Stimulated activated CD8-positive, alpha-beta memory T cell treated with anti-CD3 and anti-CD28 coated beads, Interleukin-15, amount 100 ng/mL, for 24 hours (primary cell): ENCODE measurements at regions not wholly inside any gene's neighbourhood (a gene's known extent, or its start where the extent isn't known, plus 50 kb on each side); places are given as distances from the start of the nearest gene placed in this dataset.

Experiments used
- DNase-seq: peaks from one replicate; pipeline ENCODE4 v3.0.0-alpha.2; 2020; ENCODE audit warnings: low read depth

DNA sequence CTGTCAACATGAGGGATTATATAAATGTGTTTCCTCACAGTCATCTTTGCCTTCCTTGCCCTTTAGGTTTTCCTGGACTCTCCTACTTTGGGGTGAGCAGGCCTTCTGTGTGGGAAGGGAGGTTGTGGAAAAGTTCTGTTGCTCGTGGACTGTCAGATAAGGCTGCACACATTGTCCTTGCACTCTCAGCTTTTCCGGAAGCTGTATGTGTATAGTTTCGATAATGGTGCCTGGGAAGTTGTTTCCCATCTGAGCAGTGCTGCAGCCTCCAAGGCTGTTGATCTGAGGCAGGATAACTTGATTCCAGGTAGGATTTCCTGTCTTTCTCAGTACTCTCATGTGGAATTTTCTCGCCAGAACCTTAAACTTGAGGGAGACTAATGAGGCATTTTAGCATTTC is 297.8 kb upstream of the AZI2 start:
- DNase-seq, result no peak

DNA sequence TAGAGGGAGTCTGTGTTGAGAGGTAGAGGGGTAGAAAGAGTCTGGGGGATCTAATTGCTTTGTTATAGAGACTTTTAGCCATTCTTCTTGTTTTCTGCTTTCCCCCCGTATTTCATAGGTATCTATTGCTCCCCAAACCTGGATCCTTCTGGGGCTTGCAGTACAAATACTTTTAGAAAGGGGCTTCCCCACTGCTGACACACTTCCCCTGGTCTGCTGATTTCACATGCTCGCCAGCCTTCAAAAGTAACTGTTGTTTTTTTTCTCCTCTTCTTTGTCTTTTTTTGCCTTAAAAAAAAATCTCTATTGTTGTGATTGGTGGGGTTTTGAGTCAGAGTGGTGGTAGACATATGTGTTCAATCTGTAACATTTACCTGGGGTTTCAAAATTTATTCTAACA is 300.6 kb upstream of the AZI2 start:
- DNase-seq, result no peak

DNA sequence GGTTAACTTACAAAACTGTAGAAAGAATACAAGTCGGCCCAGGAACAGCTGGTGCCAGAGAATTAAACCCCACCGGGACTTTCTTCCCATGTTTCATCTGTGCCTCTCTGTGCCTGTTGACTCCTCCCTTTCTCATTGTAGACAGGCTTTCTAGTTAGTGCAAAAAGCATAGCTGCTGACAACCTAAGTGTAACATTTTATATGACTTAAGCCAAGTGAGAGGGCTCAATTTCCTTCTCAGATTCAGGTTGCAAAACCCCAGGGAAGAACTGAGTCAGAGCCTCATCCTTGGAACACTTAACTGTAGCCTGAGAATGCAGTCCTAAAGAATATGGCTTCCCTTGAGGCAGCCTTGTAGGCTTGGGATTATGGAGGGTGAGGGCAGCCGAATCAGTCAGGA is 302.5 kb upstream of the AZI2 start:
- no peak for DNase-seq

DNA sequence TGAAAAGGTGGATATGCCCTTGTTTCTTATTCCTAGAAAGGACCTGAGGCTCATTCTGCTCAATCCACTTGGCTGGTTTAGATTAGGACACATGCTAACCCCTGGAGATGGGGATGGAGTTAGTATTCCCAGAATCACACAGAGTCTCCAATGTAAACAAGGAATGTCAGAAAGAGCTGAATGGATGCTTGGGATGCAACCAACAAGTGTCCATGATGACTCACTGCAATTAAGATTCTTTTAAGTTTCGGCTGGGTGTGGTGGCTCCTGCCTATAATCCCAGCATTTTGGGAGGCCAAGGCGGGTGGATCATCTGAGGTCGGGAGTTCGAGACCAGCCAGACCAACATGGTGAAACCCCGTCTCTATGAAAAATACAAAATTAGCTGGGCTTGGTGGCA is 315.5 kb upstream of the AZI2 start:
- DNase-seq, result no peak

DNA sequence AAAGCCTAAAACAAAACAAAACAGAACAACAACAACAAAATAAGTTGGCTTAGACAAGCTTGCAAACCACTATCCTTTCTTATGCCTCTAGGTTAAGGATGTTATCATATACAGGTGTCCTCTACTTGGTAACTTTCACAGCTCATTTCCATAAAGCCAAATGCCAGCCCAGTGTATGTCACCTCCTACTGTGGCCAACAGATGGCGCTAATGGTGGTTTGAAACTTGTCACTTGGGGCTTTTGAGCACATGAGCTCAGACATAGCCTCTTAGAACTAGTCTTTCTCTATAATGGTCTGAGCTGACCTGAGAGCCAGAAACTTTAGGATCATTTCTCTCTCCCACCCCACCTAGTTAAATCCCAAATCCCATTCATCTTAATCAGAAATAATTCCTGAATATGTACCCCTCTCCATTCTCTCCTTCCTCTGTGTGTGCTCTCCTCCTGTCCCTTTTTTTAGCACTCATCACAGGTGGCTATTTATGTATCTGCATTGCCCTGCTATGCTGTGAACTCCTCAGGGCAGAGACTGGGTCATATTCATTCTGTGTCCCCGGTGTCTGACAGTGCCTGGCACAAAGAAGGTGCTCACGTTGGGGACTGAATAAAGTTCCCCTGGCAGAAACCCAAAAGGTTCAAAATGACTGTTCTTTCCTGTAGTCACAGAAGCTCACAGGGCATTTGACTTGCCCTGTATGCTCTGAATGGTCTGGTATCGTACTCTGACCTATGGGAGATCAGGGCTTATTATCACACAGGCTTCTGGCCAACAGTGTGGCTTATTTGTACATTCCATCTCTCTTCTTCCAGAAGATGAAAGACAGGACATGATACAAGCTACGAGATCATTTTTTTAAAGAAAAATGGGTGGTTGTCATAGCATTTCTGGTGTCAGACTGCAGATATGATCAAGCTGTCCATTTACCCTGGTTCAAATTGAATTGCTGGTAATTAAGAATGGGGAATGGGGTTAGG is 319.3 kb upstream of the AZI2 start:
- peak; percentile 2 for DNase-seq

DNA sequence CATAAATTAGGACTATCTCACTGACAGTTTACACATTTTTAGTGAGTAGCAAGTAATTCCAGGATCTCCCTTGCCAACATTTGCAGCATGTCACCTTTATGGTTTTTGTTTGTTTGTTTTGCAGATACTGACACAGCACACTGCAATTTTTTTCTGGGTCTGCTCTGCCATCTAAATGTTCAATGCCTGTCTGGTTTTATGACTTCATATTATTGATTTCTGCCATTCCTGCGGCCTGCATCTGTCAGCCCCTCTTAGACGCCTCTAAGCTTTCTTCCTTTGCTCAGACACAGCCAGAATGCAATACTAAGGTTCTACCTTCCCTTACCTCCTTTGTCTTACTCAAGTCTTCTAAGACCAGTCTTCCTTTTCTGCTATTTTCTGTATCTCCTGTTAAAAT is 321.2 kb upstream of the AZI2 start:
- no peak for DNase-seq

DNA sequence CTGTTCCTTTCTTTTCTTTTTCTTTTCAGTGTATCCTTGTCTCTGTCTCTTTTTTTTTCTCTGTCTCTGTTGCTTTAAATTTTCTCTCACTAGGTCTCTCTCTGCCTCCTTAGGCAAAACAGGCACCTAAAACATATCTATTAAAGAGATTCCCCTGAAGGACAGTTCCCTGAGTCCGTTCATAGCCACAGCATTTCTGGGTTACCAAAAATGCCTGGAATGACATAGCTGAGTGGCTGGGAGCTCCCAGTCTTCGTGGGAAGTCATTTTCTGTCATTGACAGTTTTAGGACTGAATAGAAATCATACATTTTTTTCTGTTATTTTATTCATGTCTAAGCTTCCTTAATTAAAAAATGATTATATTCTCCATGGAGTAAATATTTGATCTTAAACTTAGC is 323.8 kb upstream of the AZI2 start:
- DNase-seq, result no peak

DNA sequence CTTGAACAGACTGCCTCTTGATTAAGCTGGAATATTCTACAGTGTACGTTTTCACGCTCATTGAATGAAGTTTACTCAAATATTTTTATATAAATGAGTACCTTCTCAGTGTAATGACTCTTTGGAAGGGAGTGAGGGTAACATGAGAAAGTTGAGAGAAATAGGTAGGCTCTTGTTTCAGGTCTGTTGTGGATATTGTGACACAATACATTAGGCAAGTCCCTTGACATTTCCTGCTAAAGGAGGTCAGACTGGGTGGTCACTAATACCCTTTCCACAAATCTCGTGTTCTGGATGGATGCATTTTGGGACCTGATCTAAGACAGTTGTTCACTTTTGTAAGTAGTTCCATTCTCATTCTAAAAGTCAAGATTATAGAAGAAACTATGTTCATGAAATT is 324.8 kb upstream of the AZI2 start:
- no peak for DNase-seq

DNA sequence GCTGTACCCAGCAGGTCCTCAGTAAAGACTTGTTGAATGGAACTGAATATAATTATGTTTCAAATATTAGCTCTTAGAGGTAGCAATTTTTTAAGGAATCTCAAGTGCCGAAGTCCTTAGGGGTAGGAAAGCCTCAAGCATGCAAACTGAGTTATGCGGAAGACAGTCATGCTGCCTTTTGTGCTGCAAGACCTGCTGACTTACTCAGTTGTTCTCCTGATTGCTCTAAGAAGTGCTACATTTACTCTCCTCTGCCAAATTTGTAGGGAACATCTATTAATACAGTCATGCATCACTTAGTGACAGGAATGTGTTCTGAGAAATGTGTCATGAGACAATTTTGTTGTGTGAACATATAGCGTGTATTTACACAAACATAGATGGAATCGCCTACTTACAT is 325.6 kb upstream of the AZI2 start:
- DNase-seq, result no peak

DNA sequence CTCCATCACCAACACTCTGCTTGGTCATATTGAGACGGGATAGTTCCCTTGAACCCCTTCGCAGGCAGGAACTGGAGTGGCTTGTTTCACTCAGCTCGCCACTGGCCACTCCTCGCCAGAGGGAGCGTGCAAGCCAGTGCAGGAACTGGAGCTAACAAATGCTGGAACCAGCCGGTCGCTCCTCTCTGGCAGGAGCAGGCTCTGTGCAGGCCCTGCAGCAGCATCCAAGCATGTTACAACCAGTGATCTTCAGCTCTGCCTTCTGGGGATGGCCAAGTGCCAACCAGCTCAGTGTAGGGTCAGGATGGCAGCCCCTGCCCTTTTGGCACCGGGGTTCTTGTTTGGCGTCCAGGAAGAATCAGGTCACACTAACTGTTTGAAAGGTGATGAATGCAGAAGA is 329.0 kb upstream of the AZI2 start:
- no peak for DNase-seq

DNA sequence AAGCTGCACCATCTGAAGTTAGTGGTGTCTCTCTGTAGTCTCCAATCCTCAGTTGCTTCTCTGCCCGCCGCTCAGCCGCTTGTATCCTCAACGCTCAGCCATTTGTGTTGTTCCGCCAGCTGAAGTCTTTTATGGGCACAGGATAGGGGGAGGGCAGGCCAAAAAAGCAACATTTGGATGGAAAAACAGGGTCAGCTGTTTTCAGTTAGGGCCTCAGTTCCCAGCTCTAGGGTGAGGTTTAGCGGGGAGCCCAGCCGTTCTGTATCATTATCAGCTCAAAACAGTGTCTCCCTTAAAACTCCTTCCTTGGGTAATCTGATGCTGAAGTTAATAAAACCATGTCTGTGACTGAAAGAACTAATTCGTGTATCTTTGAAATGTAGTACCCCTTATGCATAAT is 329.5 kb upstream of the AZI2 start:
- DNase-seq, result no peak

DNA sequence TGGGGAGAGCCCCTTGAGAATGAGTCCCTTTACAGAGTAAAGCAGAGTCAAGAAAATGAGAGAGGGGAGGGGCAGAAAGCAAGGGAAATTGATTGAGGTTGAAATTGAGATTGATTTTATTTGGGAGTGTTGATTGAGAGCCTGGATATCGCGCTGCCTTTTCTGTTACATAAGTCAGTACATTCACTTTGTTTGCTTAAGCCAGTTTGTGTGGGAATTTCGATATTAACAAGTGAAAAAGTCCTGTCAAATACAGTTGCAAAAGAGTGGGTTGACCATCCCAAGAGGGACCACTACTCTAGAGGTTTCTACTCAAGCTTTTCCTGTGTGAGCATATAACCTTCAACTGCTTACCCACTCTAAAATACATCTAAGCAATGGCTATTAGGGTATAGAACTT is 331.4 kb upstream of the AZI2 start:
- no peak for DNase-seq

DNA sequence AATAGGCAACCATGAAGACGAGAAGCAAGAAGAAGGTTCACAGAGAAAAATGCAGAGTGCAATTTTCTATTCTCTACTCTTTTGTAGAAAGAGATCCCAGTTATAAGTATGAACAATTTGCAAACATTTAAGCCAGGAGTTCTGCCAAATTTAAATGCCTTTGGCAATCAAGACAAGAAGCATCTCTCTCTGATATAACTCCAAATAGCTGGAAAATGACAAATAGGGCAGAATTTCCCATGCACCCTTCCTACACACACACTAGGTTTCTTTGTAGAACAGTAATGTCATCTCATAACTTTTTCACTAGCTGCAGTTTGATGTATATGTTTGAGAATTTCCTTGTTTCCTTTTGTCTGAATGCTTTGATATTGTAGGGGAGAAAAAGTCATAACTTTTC is 333.5 kb upstream of the AZI2 start:
- DNase-seq, result no peak

DNA sequence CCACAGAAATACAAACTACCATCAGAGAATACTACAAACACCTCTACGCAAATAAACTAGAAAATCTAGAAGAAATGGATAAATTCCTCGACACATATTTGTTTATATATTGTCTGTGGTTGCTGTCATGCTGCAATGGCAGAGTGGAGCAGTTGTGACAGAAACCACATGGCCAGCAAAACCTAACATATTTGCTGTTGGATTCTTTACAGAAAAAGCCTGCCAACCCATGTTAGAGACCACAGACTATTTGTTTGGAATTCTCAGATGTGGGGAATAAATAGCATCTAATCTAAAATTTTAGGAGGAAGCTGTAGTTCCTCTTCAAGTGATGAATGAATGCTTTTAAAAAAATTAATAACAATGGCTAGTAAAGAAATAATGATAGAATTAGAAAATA is 341.6 kb upstream of the AZI2 start:
- no peak for DNase-seq

DNA sequence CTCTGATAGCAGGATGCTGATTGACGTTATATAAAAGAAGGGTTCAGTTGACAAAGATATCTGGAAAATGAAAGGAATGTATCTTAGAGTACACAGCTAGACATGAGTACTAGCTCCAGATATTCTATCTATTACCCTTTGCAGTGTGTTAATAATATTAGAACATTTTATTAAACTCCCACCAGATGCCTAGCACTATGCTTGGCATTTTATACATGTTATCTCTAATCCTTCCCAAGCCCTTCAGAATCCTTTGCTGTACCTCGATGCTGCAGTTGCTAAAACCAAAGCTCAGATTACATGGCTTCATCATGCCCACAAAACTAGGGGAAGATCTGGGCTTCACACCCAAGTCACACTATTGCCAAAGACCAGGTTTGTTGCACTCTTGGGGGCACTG is 350.1 kb upstream of the AZI2 start:
- DNase-seq, result no peak

DNA sequence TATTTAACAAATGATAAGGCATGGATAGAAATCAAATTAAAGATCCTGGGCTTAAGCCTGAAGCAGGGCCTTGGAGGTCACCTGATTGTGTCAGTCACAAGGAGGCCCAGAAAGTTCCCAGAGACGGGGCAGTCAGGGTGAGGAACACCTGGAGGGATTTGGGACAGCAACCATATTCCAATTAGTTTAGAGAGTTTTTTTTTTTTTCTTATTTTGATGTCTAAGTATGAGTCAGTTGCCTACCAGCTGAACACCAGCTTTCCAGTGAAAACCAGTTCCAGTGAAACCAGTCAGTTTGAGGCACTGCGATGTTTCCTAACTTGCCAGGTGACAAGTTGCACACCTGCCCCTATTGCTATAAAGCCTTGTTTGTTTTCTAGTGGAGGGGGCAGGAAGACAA is 350.7 kb upstream of the AZI2 start:
- DNase-seq, result no peak

DNA sequence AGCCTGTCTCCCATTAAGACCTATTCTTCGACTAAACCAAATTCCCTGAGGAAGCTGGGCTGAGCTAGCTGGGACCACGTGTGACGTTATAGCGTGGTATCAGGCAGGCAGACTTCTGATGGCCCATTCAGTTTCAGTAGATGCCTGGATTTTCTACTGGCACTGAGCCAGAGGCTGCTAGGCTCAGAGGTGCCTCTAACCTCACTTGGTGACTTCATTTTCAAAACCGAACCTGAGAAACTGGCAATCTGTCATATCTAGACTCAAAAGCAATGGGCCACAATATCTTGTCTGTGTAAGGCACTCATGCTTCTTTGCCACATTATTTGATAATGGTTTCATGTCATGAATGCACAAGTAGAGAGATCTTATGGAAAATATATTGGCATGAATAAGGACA is 352.1 kb upstream of the AZI2 start:
- no peak for DNase-seq

DNA sequence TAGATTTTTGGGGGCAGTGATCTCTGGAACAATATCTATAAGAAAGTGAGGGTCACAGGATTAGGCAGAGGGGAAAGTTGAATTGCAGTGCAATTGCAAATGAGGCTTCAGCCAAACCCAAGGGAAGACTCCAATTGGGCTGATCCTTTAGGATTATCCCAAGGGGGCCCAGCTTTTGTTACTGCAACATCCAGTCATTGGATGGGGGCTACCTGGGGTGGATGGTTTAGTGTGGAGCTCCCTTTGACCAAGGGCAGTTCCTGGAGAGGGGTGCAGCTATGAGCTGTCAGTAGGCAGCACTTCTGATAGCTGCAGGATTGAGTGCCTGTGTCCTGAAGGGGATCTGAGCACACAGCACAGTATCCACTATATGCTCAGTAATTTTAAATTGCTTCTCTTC is 355.2 kb upstream of the AZI2 start:
- DNase-seq, result no peak

DNA sequence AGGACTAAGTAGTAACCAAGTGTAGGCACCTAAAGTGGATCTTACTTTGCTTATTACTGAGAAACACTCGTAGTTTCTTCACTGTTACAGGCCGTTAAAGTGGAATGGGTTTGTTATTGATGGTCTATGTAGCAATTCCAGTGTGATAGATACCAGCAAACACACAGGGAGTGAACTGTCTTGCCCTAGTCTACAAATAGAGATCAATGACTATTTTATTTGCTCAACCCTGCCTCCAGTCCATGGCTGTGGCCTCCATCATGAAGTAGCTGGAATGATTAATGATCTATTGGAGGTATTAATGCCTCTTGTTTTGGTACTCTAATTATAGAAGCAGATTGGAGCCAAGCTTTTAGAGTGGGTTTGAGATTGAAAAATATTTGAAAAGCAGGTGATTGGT is 362.7 kb upstream of the AZI2 start:
- DNase-seq, result no peak

DNA sequence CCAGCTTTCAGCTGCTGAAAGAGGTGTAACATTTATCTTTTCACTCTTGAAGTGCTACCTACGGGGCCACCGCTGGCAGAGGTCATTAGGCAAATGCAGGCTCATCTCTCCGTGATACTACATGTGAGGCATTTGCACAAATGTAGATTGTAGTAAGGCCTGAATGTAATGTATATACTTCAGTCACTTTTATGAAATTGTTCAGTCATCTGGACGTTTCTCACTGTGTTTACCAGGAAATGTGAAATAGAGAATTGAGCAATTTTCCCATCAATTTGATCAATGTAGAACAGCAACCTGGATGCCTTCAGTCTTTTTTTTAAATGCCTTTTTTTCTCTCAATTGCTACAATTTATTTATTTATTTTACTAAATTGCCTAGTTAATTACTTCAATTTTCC is 368.3 kb upstream of the AZI2 start:
- DNase-seq, result no peak

DNA sequence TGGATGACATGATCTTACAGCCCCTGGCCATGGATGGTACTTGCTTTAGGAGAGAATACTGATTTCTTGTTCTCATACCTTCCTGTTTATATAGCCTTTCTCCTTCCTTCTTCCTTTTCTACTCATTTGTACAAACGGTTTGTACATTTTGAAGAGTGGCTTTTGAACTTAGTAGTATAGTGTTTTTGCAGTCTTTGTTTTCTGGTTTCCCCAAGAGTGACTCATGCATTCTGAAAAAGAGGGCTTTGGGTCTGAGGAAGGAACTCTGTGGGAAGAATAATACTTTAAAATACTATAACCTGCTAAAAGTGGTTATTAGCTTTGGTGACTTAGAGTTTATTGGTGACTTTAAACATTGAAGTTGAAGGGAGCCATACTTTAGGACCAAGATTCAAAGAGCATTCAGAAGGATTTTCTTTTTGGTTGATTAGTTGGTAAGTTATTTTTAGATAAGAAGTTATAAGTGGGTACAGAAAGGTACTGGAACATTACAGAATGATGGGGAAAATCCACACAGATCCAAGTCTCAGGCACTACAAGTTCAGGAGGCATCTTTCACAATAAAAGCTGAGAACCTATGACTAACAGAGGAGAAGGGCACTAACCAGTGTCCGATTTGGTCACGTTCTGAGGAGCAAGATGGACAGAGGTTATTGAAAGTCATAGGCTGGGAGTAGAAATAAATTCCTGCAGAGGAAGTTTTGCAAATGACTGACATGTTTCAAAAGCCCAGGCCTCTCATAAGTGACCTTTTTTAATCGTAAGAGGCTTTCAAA is 369.6 kb upstream of the AZI2 start:
- no peak for DNase-seq

DNA sequence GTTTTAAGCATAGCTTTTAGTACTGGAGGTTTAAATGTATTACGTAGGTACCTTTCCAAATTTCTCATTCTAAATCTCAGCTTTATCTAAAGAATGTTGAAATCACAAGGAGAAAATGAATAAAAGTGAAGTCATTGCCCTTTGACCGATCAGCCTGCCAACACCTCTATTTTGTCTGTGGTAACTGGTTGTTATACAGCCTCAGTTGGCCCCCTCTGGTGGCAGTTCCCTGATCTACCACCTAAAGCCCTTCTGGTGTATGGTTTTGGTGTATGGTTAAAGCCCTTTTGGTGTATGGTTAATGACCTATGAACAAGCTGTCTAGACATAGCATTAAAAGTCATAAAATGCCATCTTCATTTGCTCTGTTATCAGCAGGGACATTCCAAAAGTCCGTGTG is 378.2 kb upstream of the AZI2 start:
- no peak for DNase-seq

DNA sequence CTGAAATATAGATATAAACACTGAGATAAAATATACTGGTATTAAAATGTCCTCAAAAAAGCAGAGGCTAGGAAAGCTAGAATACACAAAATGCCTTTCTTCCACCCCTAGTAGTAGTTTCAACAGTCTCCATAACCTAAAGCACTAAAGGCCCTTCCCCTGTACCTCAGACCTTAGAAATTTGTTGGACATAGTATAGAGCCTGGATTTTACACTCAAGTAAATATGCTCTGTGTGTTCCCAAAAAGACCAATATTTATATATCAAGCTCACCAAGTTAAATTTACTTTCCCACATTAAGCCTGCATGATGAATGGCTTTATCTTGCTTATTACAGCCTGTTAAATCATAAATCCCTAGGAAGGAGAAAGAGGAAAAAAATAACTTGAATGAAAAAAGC is 378.7 kb upstream of the AZI2 start:
- DNase-seq, result no peak

DNA sequence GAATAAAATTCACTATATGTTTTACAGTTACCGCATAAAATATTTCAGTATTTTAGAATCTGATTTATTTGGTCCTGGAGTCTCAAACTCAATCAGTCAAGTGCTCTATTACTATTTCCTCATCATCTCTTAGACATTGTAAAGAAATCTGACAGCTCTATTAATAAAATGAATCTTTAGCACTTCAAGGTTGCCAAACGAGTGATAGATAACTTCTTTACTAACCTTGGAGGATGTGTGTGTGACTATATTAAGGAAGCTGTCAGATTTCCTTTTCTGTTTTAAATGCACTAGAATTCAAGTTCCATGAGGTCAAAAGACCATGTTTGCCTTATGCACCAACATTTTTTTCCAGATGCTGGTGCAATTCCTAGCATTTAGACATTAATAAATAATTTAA is 389.8 kb upstream of the AZI2 start:
- DNase-seq, result no peak
